PC-3 (cell line): ENCODE measurements at regions not wholly inside any gene's neighbourhood (a gene's known extent, or its start where the extent isn't known, plus 50 kb on each side); places are given as distances from the start of the nearest gene placed in this dataset.

Experiments used
- CTCF ChIP-seq: fragments of 300-600 bp; sonication (generic); conservative IDR thresholded peaks from 2 replicates; pipeline ENCODE4 v1.5.1; 2017; ENCODE audit warnings: antibody characterized with exemption, low read depth, mild to moderate bottlenecking, low read length
- EZH2 ChIP-seq: fragments of 300-600 bp; sonication (generic); IDR thresholded peaks from one replicate; pipeline ENCODE4 v1.6.1; 2017; ENCODE audit warnings: antibody characterized with exemption, mild to moderate bottlenecking, low read length; ENCODE audit not compliant: unreplicated experiment
- EZH2phosphoT487 ChIP-seq: fragments of 300-600 bp; sonication (generic); IDR thresholded peaks from 2 replicates; pipeline ENCODE4 v1.6.1; 2018; ENCODE audit warnings: mild to moderate bottlenecking, antibody characterized with exemption, low read length, borderline replicate concordance

DNA sequence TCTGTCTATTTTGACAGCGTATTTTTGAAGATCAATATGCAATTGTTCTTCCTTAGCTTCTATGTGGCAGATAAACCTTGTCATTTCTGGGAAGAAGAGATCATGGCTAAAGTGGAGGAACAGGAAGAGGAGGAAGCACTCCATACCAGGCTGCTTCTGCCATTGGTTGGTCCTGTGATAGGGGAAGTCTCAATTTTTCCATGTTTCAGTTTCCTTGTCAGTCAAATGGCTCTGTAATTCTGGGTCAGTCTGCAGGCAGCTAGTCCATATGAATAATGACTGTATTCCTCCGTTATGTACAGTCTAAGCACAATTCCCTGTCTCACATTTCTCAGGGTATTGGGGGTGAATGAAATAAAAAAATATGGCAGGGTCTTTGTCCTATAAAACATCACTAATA, 277.6 kb upstream of the CXCR4 start:
- TF ChIP-seq CTCF (no peak), EZH2phosphoT487 (no peak), EZH2 (no peak)
